ENCODE measurements at regions not wholly inside any gene's neighbourhood (a gene's known extent, or its start where the extent isn't known, plus 50 kb on each side); places are given as distances from the start of the nearest gene placed in this dataset.

DNA sequence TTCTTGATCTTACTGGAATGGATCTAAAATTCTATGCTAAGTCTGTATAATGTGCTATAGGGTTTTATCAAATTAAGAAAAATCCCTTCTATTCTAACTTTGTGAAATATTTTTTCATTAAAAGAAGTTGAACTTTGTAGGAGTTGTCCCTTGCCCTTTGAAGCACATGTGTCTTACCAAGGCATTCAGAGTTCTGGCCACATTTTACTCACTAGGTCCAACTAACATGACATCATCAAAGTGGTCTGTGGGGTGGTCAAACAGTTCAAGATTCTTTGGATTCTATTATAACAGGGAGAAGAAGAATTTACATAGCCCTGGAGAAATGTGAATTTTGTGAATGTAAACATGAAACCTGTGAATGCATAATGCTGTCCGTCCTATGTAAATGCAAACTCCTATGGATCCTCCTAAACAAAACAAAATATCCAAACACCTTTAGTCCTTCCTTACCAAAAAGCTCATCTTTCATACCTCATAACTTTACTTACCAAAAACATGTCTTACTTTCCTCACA is 88.7 kb downstream of the EBNA1BP2 start:
- no CpG with 5 or more reads among the region's 1 CpG for WGBS, 2 experiments (ENCODE audit: extremely low coverage in 2 of 2, insufficient read length in 1 of 2)
- in situ Hi-C loops (cut with MboI; ENCODE audit: low sequenced_read_pairs), result loop anchor here (25.0 kb wide), 1 partner anchor 496 kb away; no protein-coding TSS in a partner anchor

More for the DNA sequence above, 88.7 kb downstream of the EBNA1BP2 start:
- Histone ChIP-seq H3K4ac (ENCODE audit: low read depth, low read length) (no peak overlapping the region), H4K91ac (ENCODE audit: insufficient read depth, low read depth, low read length) (no peak overlapping the region), H3K56ac (ENCODE audit: extremely low read depth, insufficient read depth, low read length) (no peak overlapping the region), H2BK15ac (ENCODE audit: low read depth, low read length) (no peak overlapping the region), H3K79me1 (ENCODE audit: low read depth in 1 of 2, low read length in 2 of 2) (no peaks in the 10 kb centered on the region), H3K27me3 (ENCODE audit: control insufficient read depth, insufficient read depth, low read length) (no peaks in the 10 kb centered on the region; the same call in 1 of the 2 replicates), H2BK20ac (ENCODE audit: low read depth, low read length) (no peak overlapping the region), H2AK5ac (ENCODE audit: low read depth, low read length) (no peak overlapping the region), H3K36me3 (ENCODE audit: control insufficient read depth, insufficient read depth, low read length) (no peaks in the 10 kb centered on the region), H3K9me3 (ENCODE audit: control insufficient read depth, insufficient read depth, low read length) (no peaks in the 10 kb centered on the region), H2AK9ac (replicated peaks; ENCODE audit: low read depth, low read length, poor library complexity) (no peak overlapping the region), H3K18ac (ENCODE audit: low read depth, low read length) (no peak overlapping the region), H3K9ac (ENCODE audit: low read depth, low read length) (no peak overlapping the region), H3K4me2 (ENCODE audit: low read depth, low read length) (no peak overlapping the region), H2BK120ac (ENCODE audit: low read depth, low read length) (no peak overlapping the region), H3K4me3 (ENCODE audit: insufficient read depth, low read depth, low read length) (no peak overlapping the region), H4K5ac (ENCODE audit: low read depth, low read length) (no peak overlapping the region), H4K20me1 (ENCODE audit: insufficient read depth, low read length) (no peaks in the 10 kb centered on the region), H2BK5ac (ENCODE audit: low read depth, low read length, poor library complexity, severe bottlenecking) (no peak overlapping the region), H3K4me1 (ENCODE audit: control insufficient read depth, insufficient read depth, low read length) (no peaks in the 10 kb centered on the region), H2AFZ (replicated peaks; ENCODE audit: low read length, poor library complexity) (no peak overlapping the region), H3K14ac (replicated peaks; ENCODE audit: low read depth, low read length) (no peak overlapping the region), H3K27ac (ENCODE audit: insufficient read depth, low read length) (no peak overlapping the region), H4K8ac (ENCODE audit: low read depth in 2 of 2, low read length in 2 of 2) (no peak overlapping the region), H3K23ac (ENCODE audit: low read depth, low read length) (no peak overlapping the region), H3K9me1 (ENCODE audit: insufficient read depth, low read length) (no peaks in the 10 kb centered on the region)
- POLR2A ChIA-PET (ENCODE audit: unreplicated experiment), result no interaction called here
- CTCF ChIA-PET, result interaction anchor here (0.6 kb wide), 1 partner anchor 21 kb away, joined by 3 read pairs; no protein-coding TSS in a partner anchor
- dilution Hi-C loops (cut with HindIII; ENCODE audit: low sequenced_read_pairs, unreplicated experiment), result no loop called here
- no TSS peak for BruUV-seq (replicated peaks)
- no peak for ATAC-seq (ENCODE audit: low read depth)
- TF ChIP-seq NFE2L2 (IDR thresholded peaks at IDR 0.05; ENCODE audit: low read depth, low read length) (no peak), SMC3 (IDR thresholded peaks at IDR 0.05; ENCODE audit: low read depth, low read length) (no peak), MAZ (IDR thresholded peaks at IDR 0.05; ENCODE audit: borderline replicate concordance, low read depth, low read length) (no peak), CHD1 (IDR thresholded peaks at IDR 0.05; ENCODE audit: low read depth, low read length) (no peak), RAD21 (IDR thresholded peaks at IDR 0.05; ENCODE audit: low read length) (no peak), RCOR1 (IDR thresholded peaks at IDR 0.05; ENCODE audit: insufficient replicate concordance, low read length) (no peak), BHLHE40 (IDR thresholded peaks at IDR 0.05; ENCODE audit: low read depth, low read length) (no peak), POLR2A (IDR thresholded peaks at IDR 0.05; ENCODE audit: low read depth, low read length) (no peak), MAFK (IDR thresholded peaks at IDR 0.05; ENCODE audit: low read depth, low read length) (no peak), MXI1 (IDR thresholded peaks at IDR 0.05; ENCODE audit: borderline replicate concordance, low read depth, low read length) (no peak)
- TF ChIP-seq, protein P1, sequence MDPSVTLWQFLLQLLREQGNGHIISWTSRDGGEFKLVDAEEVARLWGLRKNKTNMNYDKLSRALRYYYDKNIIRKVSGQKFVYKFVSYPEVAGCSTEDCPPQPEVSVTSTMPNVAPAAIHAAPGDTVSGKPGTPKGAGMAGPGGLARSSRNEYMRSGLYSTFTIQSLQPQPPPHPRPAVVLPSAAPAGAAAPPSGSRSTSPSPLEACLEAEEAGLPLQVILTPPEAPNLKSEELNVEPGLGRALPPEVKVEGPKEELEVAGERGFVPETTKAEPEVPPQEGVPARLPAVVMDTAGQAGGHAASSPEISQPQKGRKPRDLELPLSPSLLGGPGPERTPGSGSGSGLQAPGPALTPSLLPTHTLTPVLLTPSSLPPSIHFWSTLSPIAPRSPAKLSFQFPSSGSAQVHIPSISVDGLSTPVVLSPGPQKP (IDR thresholded peaks at IDR 0.05; ENCODE audit: borderline replicate concordance, low read depth, low read length), result no peak
- DNase-seq, result no peak
- intact Hi-C loops (cut with micrococcal nuclease), result loop anchor here (5.0 kb wide), 1 partner anchor 59 kb away; no protein-coding TSS in a partner anchor
